HEK293T (cell line): ENCODE measurements at regions not wholly inside any gene's neighbourhood (a gene's known extent, or its start where the extent isn't known, plus 50 kb on each side); places are given as distances from the start of the nearest gene placed in this dataset.
"Not testable (repeated sequence)": the region's sequence is repeated elsewhere in the genome, so short reads cannot be mapped to it uniquely, and the experiment has no call there.

Source experiments
- CTCF ChIA-PET: fragments of 350-600 bp; formaldehyde crosslinking; extraction: SDS; loops from one replicate; lab custom pipeline; 2021; ENCODE audit warnings: antibody characterized with exemption, inconsistent platforms; lab: Yijun Ruan, JAX
- POLR2A ChIA-PET: fragments of 350-600 bp; formaldehyde crosslinking; extraction: SDS; loops from one replicate; lab custom pipeline; 2020; ENCODE audit warnings: antibody characterized with exemption, inconsistent platforms; lab: Yijun Ruan, JAX
- DNase-seq: peaks from one replicate; pipeline ENCODE4 v3.0.0; 2012; ENCODE audit warnings: mixed read lengths; ENCODE audit errors: extremely low spot score
- ARNT ChIP-seq: fragments of 450-650 bp; IDR thresholded peaks from 2 replicates; pipeline ENCODE4 v1.6.1; 2017; ENCODE audit warnings: mild to moderate bottlenecking
- BHLHE40 ChIP-seq: fragments of 450-650 bp; IDR thresholded peaks from 2 replicates; pipeline ENCODE4 v1.6.1; 2016; ENCODE audit warnings: mild to moderate bottlenecking, moderate library complexity, borderline replicate concordance
- CTBP1 ChIP-seq: fragments of 450-650 bp; IDR thresholded peaks from 2 replicates; pipeline ENCODE4 v1.6.1; 2016; ENCODE audit warnings: borderline replicate concordance
- ELF4 ChIP-seq: fragments of 450-650 bp; IDR thresholded peaks from 2 replicates; pipeline ENCODE4 v1.6.1; 2017; ENCODE audit warnings: antibody characterized with exemption
- FOXA1 ChIP-seq: fragments of 450-650 bp; IDR thresholded peaks from 2 replicates; pipeline ENCODE4 v1.6.1; 2016; ENCODE audit warnings: mild to moderate bottlenecking
- FOXK2 ChIP-seq: fragments of 450-650 bp; IDR thresholded peaks from 2 replicates; pipeline ENCODE4 v1.6.1; 2016; ENCODE audit warnings: mild to moderate bottlenecking
- FOXM1 ChIP-seq: fragments of 450-650 bp; IDR thresholded peaks from 2 replicates; pipeline ENCODE4 v1.6.1; 2017; ENCODE audit warnings: mild to moderate bottlenecking, borderline replicate concordance
- HDGF ChIP-seq: fragments of 450-650 bp; IDR thresholded peaks from 2 replicates; pipeline ENCODE4 v1.6.1; 2017; ENCODE audit warnings: antibody characterized with exemption, borderline replicate concordance
- L3MBTL2 ChIP-seq: fragments of 450-650 bp; conservative IDR thresholded peaks from 2 replicates; pipeline ENCODE4 v1.6.1; 2016; ENCODE audit warnings: mild to moderate bottlenecking
- LEF1 ChIP-seq: fragments of 450-650 bp; IDR thresholded peaks from 2 replicates; pipeline ENCODE4 v1.6.1; 2017; ENCODE audit warnings: mild to moderate bottlenecking, borderline replicate concordance
- NFRKB ChIP-seq: fragments of 450-650 bp; IDR thresholded peaks from 2 replicates; pipeline ENCODE4 v1.6.1; 2016; ENCODE audit warnings: mild to moderate bottlenecking, moderate library complexity
- PKNOX1 ChIP-seq: fragments of 450-650 bp; IDR thresholded peaks from 2 replicates; pipeline ENCODE4 v1.6.1; 2016
- SP1 ChIP-seq: fragments of 450-650 bp; IDR thresholded peaks from 2 replicates; pipeline ENCODE4 v1.6.1; 2017
- SUZ12 ChIP-seq: fragments of 450-650 bp; IDR thresholded peaks from 2 replicates; pipeline ENCODE4 v1.6.1; 2016; ENCODE audit warnings: mild to moderate bottlenecking
- TARDBP ChIP-seq: fragments of 450-650 bp; IDR thresholded peaks from 2 replicates; pipeline ENCODE4 v1.6.1; 2016
- ZNF384 ChIP-seq: fragments of 450-650 bp; IDR thresholded peaks from 2 replicates; pipeline ENCODE4 v1.6.1; 2016

GRCh38 chr5:19261879-19262278 lies 726.1 kb downstream of the CDH18 start:
- ChIA-PET POLR2A (no interaction called here), CTCF (no interaction called here)
- no peak for DNase-seq
- TF ChIP-seq FOXK2 (no peak), LEF1 (no peak), FOXA1 (no peak), TARDBP (no peak), BHLHE40 (no peak), NFRKB (no peak), FOXM1 (no peak), L3MBTL2 (no peak), PKNOX1 (no peak), HDGF (no peak), SP1 (no peak), ELF4 (no peak)

GRCh38 chr5:19264821-19265220 lies 723.2 kb downstream of the CDH18 start:
- no peak for TF ChIP-seq ELF4
- TF ChIP-seq L3MBTL2 = no peak
- TF ChIP-seq CTBP1 = no peak
- TF ChIP-seq FOXK2 = no peak
- POLR2A ChIA-PET = no interaction called here
- DNase-seq = no peak
- CTCF ChIA-PET = interaction anchor here (0.6 kb wide), 1 partner anchor 343 kb away, joined by 5 read pairs; no protein-coding TSS in a partner anchor

GRCh38 chr5:19266791-19267190 lies 721.2 kb downstream of the CDH18 start:
- ChIA-PET CTCF (no interaction called here), POLR2A (no interaction called here)
- no peak for DNase-seq
- TF ChIP-seq ZNF384 (no peak), HDGF (no peak), CTBP1 (no peak), SUZ12 (no peak), FOXM1 (no peak), PKNOX1 (no peak), L3MBTL2 (no peak), BHLHE40 (no peak), NFRKB (no peak), LEF1 (no peak), FOXK2 (no peak), ARNT (no peak), SP1 (no peak), FOXA1 (no peak), TARDBP (no peak), ELF4 (no peak)

- DNase-seq = no peak
- CTCF ChIA-PET = no interaction called here
- no peak for TF ChIP-seq L3MBTL2
- TF ChIP-seq NFRKB = no peak
- TF ChIP-seq CTBP1 = no peak
- no peak for TF ChIP-seq ARNT
- TF ChIP-seq FOXM1 = no peak
- TF ChIP-seq HDGF = no peak
- no peak for TF ChIP-seq PKNOX1
- TF ChIP-seq FOXA1 = no peak
- TF ChIP-seq SUZ12 = no peak
- no peak for TF ChIP-seq ELF4
- TF ChIP-seq LEF1 = no peak
- no peak for TF ChIP-seq BHLHE40
- TF ChIP-seq ZNF384 = no peak
- TF ChIP-seq FOXK2 = no peak
- TF ChIP-seq SP1 = no peak
- no peak for TF ChIP-seq TARDBP
- POLR2A ChIA-PET = no interaction called here
These were observed 717.8 kb downstream of the CDH18 start for GRCh38 chr5:19270153-19270552.

- TF ChIP-seq BHLHE40 = no peak
- peak; percentile 76 for TF ChIP-seq ELF4
- DNase-seq = no peak
- CTCF ChIA-PET = no interaction called here
- POLR2A ChIA-PET = no interaction called here
These were observed 713.4 kb downstream of the CDH18 start for GRCh38 chr5:19274578-19274977.

GRCh38 chr5:19285286-19285685 lies 702.7 kb downstream of the CDH18 start:
- ChIA-PET CTCF (interaction anchor here (0.6 kb wide), 1 partner anchor 323 kb away, joined by 3 read pairs; no protein-coding TSS in a partner anchor), POLR2A (no interaction called here)
- no peak for DNase-seq
- TF ChIP-seq ARNT (no peak), FOXK2 (no peak), CTBP1 (no peak), FOXA1 (no peak), PKNOX1 (no peak)

- CTCF ChIA-PET, POLR2A ChIA-PET, DNase-seq: not testable (repeated sequence)
These were observed 700.3 kb downstream of the CDH18 start for GRCh38 chr5:19287548-19288277.

GRCh38 chr5:19288311-19288710 lies 699.7 kb downstream of the CDH18 start:
- CTCF ChIA-PET, POLR2A ChIA-PET, DNase-seq: not testable (repeated sequence)
